Erythroblast (primary cell): ENCODE measurements at regions not wholly inside any gene's neighbourhood (a gene's known extent, or its start where the extent isn't known, plus 50 kb on each side); places are given as distances from the start of the nearest gene placed in this dataset.

ENCODE experiments used
- GATA1 ChIP-seq: IDR thresholded peaks from 2 replicates; pipeline ENCODE4 v1.6.1; 2011; ENCODE audit warnings: low read depth, mild to moderate bottlenecking, control low read depth, low read length, moderate library complexity
- POLR2A ChIP-seq: IDR thresholded peaks from 2 replicates; pipeline ENCODE4 v1.6.1; 2011; ENCODE audit warnings: mild to moderate bottlenecking, low read length

DNA sequence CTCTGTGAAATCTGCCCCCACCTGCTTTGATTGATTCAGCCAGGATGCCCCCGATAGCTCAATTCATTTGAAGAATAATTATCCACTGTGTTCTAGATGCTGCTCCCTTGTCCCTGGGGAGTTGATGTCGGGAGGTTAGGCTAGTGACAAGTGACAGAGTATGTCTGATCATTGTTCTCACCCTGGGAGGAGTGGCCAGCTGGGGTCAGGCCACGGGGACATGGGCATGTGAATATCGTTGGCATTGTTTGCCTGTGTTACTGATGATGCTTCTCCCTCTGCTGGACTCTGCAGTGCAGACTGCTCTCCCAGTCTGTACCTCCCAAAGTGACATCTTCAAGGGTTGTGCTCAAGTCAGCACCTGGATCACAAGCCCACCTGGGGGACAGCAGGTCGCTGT, 89.9 kb upstream of the C16orf82 start:
- no peak for TF ChIP-seq POLR2A
- no peak for TF ChIP-seq GATA1
